Ammon's horn (tissue), 1 donor: ENCODE measurements at regions not wholly inside any gene's neighbourhood (a gene's known extent, or its start where the extent isn't known, plus 50 kb on each side); places are given as distances from the start of the nearest gene placed in this dataset.
"Not testable (repeated sequence)": the region's sequence is repeated elsewhere in the genome, so short reads cannot be mapped to it uniquely, and the experiment has no call there.

Experiments used
- DNase-seq: peaks from one replicate; pipeline ENCODE4 v3.0.0-alpha.2; 2016; ENCODE audit warnings: low spot score

- no peak for DNase-seq
These were observed 69.1 kb upstream of the EP300 start for GRCh38 chr22:41023299-41023623.

GRCh38 chr22:41028841-41029240, 63.6 kb upstream of the EP300 start:
- no peak for DNase-seq

DNA sequence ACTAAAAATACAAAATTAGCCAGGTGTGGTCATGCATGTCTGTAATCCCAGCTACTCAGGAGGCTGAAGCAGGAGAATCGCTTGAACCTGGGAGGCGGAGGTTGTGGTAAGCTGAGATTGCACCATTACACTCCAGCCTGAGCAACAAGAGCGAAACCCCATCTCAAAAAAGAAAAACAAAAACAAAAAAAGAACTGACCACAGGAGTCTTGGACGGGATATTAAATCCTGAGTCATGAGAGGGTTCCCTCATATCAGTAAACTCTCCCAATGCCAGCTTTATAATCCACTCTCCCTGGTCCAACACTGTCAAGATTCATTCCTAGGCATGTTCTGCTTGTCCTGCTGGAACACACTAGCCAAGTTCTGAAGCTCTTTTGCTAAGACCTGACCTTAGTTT, 61.5 kb upstream of the EP300 start:
- no peak for DNase-seq

DNA sequence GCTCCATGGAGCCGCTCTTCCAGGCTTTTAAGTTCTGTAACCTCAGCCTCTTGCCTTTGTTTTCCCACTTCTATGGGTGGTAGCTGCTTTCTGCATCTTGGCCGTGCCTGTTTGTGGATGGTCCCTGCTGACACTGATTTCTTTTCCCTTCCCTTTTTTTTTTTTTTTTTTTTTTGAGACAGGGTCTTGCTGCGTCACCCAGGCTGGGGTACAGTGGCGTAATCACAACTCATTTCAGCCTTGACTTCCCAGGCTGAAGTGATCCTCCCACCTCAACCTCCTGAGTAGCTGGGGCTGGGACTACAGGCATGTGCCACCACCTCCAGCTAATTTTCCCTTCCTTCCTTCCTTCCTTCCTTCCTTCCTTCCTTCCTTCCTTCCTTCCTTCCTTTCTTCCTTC, 57.7 kb upstream of the EP300 start:
- no peak for DNase-seq

DNA sequence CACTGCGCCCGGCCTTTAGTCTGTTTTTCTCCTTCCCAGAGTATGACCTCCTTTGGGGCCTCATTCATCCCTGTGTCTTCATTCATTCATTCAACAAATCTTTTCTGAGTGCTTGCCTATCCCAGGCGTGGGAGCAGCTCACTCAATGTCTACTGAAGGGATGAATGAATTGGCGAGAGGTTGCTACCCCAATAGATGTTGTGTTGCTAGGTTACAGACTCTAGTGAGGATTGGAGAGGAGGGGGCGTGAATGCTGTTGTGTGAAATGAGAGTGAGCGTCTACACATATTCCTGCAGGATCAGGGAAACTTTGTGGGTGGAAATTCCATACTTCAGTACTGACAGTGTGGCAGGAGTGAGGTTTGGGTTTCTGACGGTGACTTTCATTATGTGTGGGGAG, 55.5 kb upstream of the EP300 start:
- peak; percentile 35 for DNase-seq

GRCh38 chr22:41038732-41039131, 53.7 kb upstream of the EP300 start:
- DNase-seq, result no peak

DNA sequence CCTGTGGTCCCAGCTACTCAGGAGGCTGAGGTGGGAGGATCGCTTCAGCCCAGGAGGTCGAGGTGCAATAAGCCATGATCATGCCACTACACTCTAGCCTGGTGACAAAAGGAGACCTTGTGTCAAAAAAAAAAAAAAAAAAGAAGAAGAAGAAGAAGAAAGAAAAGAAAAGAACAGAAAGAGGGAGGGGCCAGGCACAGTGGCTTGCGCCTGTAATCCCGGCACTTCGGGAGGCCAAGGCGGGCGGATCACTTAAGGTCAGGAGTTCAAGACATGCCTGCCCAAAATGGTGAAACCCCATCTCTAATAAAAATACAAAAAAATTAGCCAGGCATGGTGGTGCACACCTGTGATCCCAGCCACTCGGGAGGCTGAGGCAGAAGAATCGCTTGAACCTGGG, 52.8 kb upstream of the EP300 start:
- DNase-seq, result not testable (repeated sequence)

GRCh38 chr22:41040483-41040882, 51.9 kb upstream of the EP300 start:
- no peak for DNase-seq

- DNase-seq, result no peak
These were observed 50.9 kb upstream of the EP300 start for GRCh38 chr22:41041532-41041931.
